ENCODE measurements at regions not wholly inside any gene's neighbourhood (a gene's known extent, or its start where the extent isn't known, plus 50 kb on each side); places are given as distances from the start of the nearest gene placed in this dataset.

GRCh38 chr4:117412661-117413060 lies 327.3 kb upstream of the TRAM1L1 start:
- TF ChIP-seq CTCF (IDR thresholded peaks at IDR 0.05 in 4 of 5, conservative IDR thresholded peaks at IDR 0.05 in 1 of 5) (no peak), POLR2A (IDR thresholded peaks at IDR 0.05) (no peak)

Measured in gastrocnemius medialis (tissue), 4 donors.